Nephron progenitor cell (in vitro differentiated cells): ENCODE measurements at regions not wholly inside any gene's neighbourhood (a gene's known extent, or its start where the extent isn't known, plus 50 kb on each side); places are given as distances from the start of the nearest gene placed in this dataset.

ENCODE experiments used
- DNase-seq: peaks from one replicate; pipeline ENCODE4 v3.0.0; 2021
- H3K27ac Mint-ChIP-seq: 2 replicates; pipeline ENCODE4 v1.8.0; 2021; ENCODE audit warnings: mild to moderate bottlenecking, moderate library complexity, mixed read lengths
- H3K27me3 Mint-ChIP-seq: 2 replicates; pipeline ENCODE4 v1.8.0; 2021; ENCODE audit warnings: mild to moderate bottlenecking, low read depth, mixed read lengths; ENCODE audit not compliant: poor library complexity
- H3K36me3 Mint-ChIP-seq: 2 replicates; pipeline ENCODE4 v1.8.0; 2021; ENCODE audit warnings: low read depth, mixed read lengths
- H3K4me1 Mint-ChIP-seq: 2 replicates; pipeline ENCODE4 v1.8.0; 2021; ENCODE audit warnings: mixed read lengths
- H3K4me3 Mint-ChIP-seq: 2 replicates; pipeline ENCODE4 v1.8.0; 2021; ENCODE audit warnings: mild to moderate bottlenecking, moderate library complexity, mixed read lengths
- H3K9me3 Mint-ChIP-seq: 2 replicates; pipeline ENCODE4 v1.8.0; 2021; ENCODE audit warnings: mild to moderate bottlenecking, moderate library complexity, mixed read lengths
- CTCF ChIP-seq: fragments of 200-600 bp; sonication (generic); IDR thresholded peaks from 2 replicates; pipeline ENCODE4 v1.5.0; 2021; ENCODE audit warnings: antibody characterized with exemption

GRCh38 chrX:20378233-20378920 is 111.7 kb upstream of the RPS6KA3 start:
- H3K9me3 Mint-ChIP-seq: peaks cover 34% of the 10 kb centered on the region
- TF ChIP-seq CTCF: no peak
- H3K4me3 Mint-ChIP-seq: no peak overlapping the region
- no peak for DNase-seq
- H3K4me1 Mint-ChIP-seq: peaks cover 23% of the 10 kb centered on the region
- H3K36me3 Mint-ChIP-seq: no peaks in the 10 kb centered on the region
- H3K27me3 Mint-ChIP-seq: peaks cover 4% of the 10 kb centered on the region
- no peak overlapping the region for H3K27ac Mint-ChIP-seq

- no peak for TF ChIP-seq CTCF
- peaks cover 7% of the 10 kb centered on the region for H3K27me3 Mint-ChIP-seq
- no peak for DNase-seq
- H3K9me3 Mint-ChIP-seq: peaks cover 51% of the 10 kb centered on the region
- peaks cover 11% of the 10 kb centered on the region for H3K4me1 Mint-ChIP-seq
- no peaks in the 10 kb centered on the region for H3K36me3 Mint-ChIP-seq
- no peak overlapping the region for H3K4me3 Mint-ChIP-seq
- H3K27ac Mint-ChIP-seq: no peak overlapping the region
Observed at GRCh38 chrX:20374900-20375438, 108.3 kb upstream of the RPS6KA3 start.

DNA sequence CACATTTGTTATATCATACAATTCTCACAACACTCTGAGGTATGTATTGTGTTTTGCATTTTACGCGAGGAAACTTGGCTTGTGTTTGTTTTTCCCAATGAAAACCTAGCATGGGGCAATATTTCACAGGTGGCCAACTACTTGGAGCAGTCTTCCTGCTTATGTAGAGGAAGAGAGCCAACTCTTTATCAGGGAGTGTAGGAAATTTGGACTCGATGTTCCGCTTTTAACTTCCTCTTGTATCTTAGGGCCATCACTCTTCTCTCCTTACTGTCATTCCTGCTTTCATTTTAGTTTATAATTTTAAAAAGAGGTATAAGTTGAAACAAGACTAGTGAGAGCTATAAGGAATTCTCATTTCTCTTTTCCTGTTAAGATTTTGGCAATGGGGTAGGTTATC is 107.7 kb upstream of the RPS6KA3 start:
- TF ChIP-seq CTCF: no peak
- Mint-ChIP-seq H3K4me1 (peaks cover 11% of the 10 kb centered on the region), H3K36me3 (no peaks in the 10 kb centered on the region), H3K27ac (no peak overlapping the region), H3K9me3 (peaks cover 51% of the 10 kb centered on the region), H3K27me3 (peaks cover 7% of the 10 kb centered on the region), H3K4me3 (no peak overlapping the region)
- no peak for DNase-seq

DNA sequence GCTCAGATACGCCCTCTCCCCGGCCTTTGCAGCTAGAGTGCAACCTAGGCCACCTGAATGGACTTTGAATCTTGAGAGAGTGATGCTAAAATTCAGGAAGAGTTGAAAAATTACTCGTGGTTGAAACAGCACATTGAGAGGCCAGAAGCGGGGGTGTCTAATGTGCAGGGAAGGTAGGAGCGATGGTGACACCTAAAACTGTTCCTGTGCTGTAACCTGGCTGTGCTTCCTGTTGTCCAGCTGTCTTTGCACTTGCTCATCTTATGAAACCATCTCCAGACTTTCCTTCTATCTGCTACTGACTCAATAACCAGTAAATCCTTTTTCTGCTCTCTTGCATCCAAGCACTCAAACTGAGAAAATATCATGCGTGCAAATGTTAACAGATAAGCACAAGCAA is 106.4 kb upstream of the RPS6KA3 start:
- H3K4me1 Mint-ChIP-seq: peaks cover 11% of the 10 kb centered on the region
- H3K4me3 Mint-ChIP-seq: no peak overlapping the region
- no peak overlapping the region for H3K27ac Mint-ChIP-seq
- H3K27me3 Mint-ChIP-seq: peaks cover 3% of the 10 kb centered on the region
- DNase-seq: no peak
- peaks cover 56% of the 10 kb centered on the region for H3K9me3 Mint-ChIP-seq
- no peak for TF ChIP-seq CTCF
- H3K36me3 Mint-ChIP-seq: no peaks in the 10 kb centered on the region

DNA sequence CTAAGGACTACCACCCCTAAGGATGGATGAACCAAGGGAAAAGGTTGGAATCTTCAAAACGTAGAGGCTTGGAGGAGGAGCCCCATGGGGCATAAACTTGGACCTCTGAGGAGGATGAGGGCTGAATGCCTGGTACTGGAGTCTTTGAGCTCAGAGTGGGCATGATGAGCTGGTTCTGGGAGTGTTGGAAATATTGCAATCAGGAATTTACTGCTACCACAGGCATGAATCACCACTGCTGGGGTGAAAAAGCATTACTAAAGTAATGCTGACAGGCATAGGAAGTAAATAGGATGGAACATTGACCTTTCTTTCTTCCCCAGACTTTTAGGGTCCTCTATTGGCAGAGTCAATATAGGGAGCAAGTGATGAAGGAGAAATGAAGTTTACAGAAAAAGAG is 105.8 kb upstream of the RPS6KA3 start:
- H3K27ac Mint-ChIP-seq: no peak overlapping the region
- H3K9me3 Mint-ChIP-seq: peaks cover 56% of the 10 kb centered on the region
- peaks cover 11% of the 10 kb centered on the region for H3K4me1 Mint-ChIP-seq
- peaks cover 3% of the 10 kb centered on the region for H3K27me3 Mint-ChIP-seq
- no peak for DNase-seq
- no peak overlapping the region for H3K4me3 Mint-ChIP-seq
- no peak for TF ChIP-seq CTCF
- H3K36me3 Mint-ChIP-seq: no peaks in the 10 kb centered on the region

DNA sequence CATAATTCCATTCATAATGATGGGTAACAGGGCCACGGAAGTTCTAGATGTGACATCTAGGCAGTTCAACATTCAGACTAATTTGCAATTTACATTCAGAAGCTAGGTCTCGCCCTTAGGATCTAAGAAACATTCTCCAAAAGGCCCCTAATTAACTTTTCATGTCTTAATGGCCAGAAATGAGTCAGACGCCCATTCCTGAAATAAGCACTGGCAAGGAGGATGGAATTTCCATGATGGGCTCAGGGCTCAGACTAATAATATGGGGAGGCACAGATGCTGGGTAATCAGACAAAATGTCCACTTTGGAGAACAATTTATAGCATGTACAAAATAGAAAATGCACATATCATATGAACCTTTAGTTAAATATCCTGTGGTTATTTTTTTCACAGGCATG is 102.8 kb upstream of the RPS6KA3 start:
- no peak overlapping the region for H3K27ac Mint-ChIP-seq
- no peak for DNase-seq
- TF ChIP-seq CTCF: no peak
- peaks cover 72% of the 10 kb centered on the region for H3K9me3 Mint-ChIP-seq
- no peak overlapping the region for H3K4me3 Mint-ChIP-seq
- H3K36me3 Mint-ChIP-seq: no peaks in the 10 kb centered on the region
- peaks cover 3% of the 10 kb centered on the region for H3K27me3 Mint-ChIP-seq
- peaks cover 5% of the 10 kb centered on the region for H3K4me1 Mint-ChIP-seq
